K562 (cell line): ENCODE measurements at regions not wholly inside any gene's neighbourhood (a gene's known extent, or its start where the extent isn't known, plus 50 kb on each side); places are given as distances from the start of the nearest gene placed in this dataset.

Experiments
- ATAC-seq: fragments of 200-7000 bp; cut with Tn5 transposase; 3 replicates; pipeline ENCODE4 v1.9.1; 2020; ENCODE audit warnings: moderate library complexity
- BruUV-seq: library from RNA; stranded (reverse); fragments of 400-500 nt; replicated peaks from 2 replicates; lab custom pipeline; 2021; lab: Mats Ljungman, UMichigan
- CTCF ChIA-PET: fragments of 300-600 bp; formaldehyde crosslinking; extraction: SDS; loops from one replicate; lab custom pipeline; 2021; ENCODE audit warnings: low intra/inter-chr PET ratio; lab: Yijun Ruan, JAX
- POLR2A ChIA-PET: fragments of 300-600, 350-650 bp; sonication (Branson Sonifier 250); formaldehyde crosslinking; extraction: SDS; loops from one replicate; lab custom pipeline; 2021; ENCODE audit warnings: antibody characterized with exemption, inconsistent platforms; lab: Yijun Ruan, JAX
- DNase-seq, 4 experiments: peaks; one replicate each; pipeline versions ENCODE4 v3.0.0 to v3.0.0-alpha.2; 2011 to 2018; ENCODE audit warnings: low spot score in 3 of 4, mixed read lengths in 3 of 4; ENCODE audit errors: extremely low read depth in 1 of 4
- FAIRE-seq: peaks from 2 replicates; lab custom pipeline; 2011; peaks lifted over from hg19 to GRCh38; lab: Jason Lieb, UNC
- H2AFZ ChIP-seq: 2 replicates; pipeline ENCODE4 v1.6.0; 2011; ENCODE audit warnings: low read depth, low read length, control low read depth, inconsistent platforms
- H3K27ac ChIP-seq: fragments of 200-600 bp; 3 replicates; pipeline ENCODE4 v1.8.0; 2011; ENCODE audit warnings: low read depth, mild to moderate bottlenecking, control low read depth, inconsistent platforms, low read length, moderate library complexity, mixed read lengths; ENCODE audit errors: extremely low read depth
- H3K27me3 ChIP-seq, 2 experiments: fragments of 300-600 bp in 1 of 2; 2 replicates in 1 of 2; 3 replicates in 1 of 2; pipeline versions ENCODE4 v1.6.0 to v1.8.0; 2011; ENCODE audit warnings: inconsistent platforms in 2 of 2, low read length in 2 of 2, mild to moderate bottlenecking in 1 of 2, mixed read lengths in 1 of 2, moderate library complexity in 1 of 2; ENCODE audit not compliant: control insufficient read depth in 2 of 2, insufficient read depth in 2 of 2
- H3K36me3 ChIP-seq: fragments of 300-600 bp; 3 replicates; pipeline ENCODE4 v1.8.0; 2011; ENCODE audit warnings: mild to moderate bottlenecking, low read length, inconsistent platforms; ENCODE audit not compliant: control insufficient read depth, insufficient read depth
- H3K4me1 ChIP-seq, 2 experiments: fragments of 200-600 bp in 1 of 2; replicated peaks in 1 of 2; 2 replicates in 1 of 2; 3 replicates in 1 of 2; pipeline versions ENCODE4 v1.5.1 to v1.8.0; 2011; ENCODE audit warnings: inconsistent platforms in 2 of 2, low read length in 2 of 2, mild to moderate bottlenecking in 1 of 2, mixed read lengths in 1 of 2, moderate library complexity in 1 of 2; ENCODE audit not compliant: control insufficient read depth in 2 of 2, insufficient read depth in 2 of 2
- H3K4me2 ChIP-seq: 2 replicates; pipeline ENCODE4 v1.6.1; 2011; ENCODE audit warnings: low read length, control low read depth, inconsistent platforms, mixed read lengths; ENCODE audit not compliant: insufficient read depth
- H3K4me3 ChIP-seq: fragments of 200-600 bp; sonication (generic), shearing (Covaris generic); 2 replicates; pipeline ENCODE4 v1.5.1; 2016; ENCODE audit warnings: control low read depth, inconsistent platforms
- H3K79me2 ChIP-seq: fragments of 200-600 bp; 3 replicates; pipeline ENCODE4 v1.8.0; 2011; ENCODE audit warnings: low read length, inconsistent platforms; ENCODE audit not compliant: control insufficient read depth, insufficient read depth
- H3K9ac ChIP-seq, 2 experiments: 2 replicates each; pipeline versions ENCODE4 v1.6.0 to v1.6.1; 2011; ENCODE audit warnings: low read depth in 2 of 2, low read length in 2 of 2, control low read depth in 1 of 2, inconsistent platforms in 1 of 2, mild to moderate bottlenecking in 1 of 2, mixed read lengths in 1 of 2; ENCODE audit not compliant: insufficient read depth in 1 of 2
- H3K9me1 ChIP-seq: one replicate; pipeline ENCODE4 v1.6.0; 2011; ENCODE audit warnings: inconsistent platforms, mild to moderate bottlenecking, low read length, moderate library complexity; ENCODE audit not compliant: control insufficient read depth, insufficient read depth
- H3K9me3 ChIP-seq: replicated peaks from 2 replicates; pipeline ENCODE4 v1.5.1; 2011; ENCODE audit warnings: low read depth, low read length, inconsistent platforms; ENCODE audit not compliant: control insufficient read depth, insufficient read depth
- H4K20me1 ChIP-seq: replicated peaks from 2 replicates; pipeline ENCODE4 v1.6.1; 2011; ENCODE audit warnings: low read length, inconsistent platforms, mixed read lengths; ENCODE audit not compliant: control insufficient read depth, insufficient read depth
- FIP1L1 ChIP-seq: fragments of 200-400 bp; formaldehyde crosslinking; IDR thresholded peaks from 2 replicates; pipeline ENCODE4 v1.6.1; 2018; ENCODE audit warnings: mild to moderate bottlenecking, low read depth, low read length; ENCODE audit not compliant: poor library complexity, severe bottlenecking
- MLLT1 ChIP-seq, 2 experiments: fragments of 450-650 bp; IDR thresholded peaks; 2 replicates each; pipeline ENCODE4 v1.6.1; 2016
- PCBP1 ChIP-seq: fragments of 200-400 bp; formaldehyde crosslinking; IDR thresholded peaks from 2 replicates; pipeline ENCODE4 v1.6.1; 2018; ENCODE audit warnings: mild to moderate bottlenecking, low read depth, low read length; ENCODE audit not compliant: poor library complexity, severe bottlenecking
- PCBP2 ChIP-seq: fragments of 200-400 bp; formaldehyde crosslinking; IDR thresholded peaks from 2 replicates; pipeline ENCODE4 v1.6.1; 2018; ENCODE audit warnings: low read length, low read depth, mild to moderate bottlenecking, moderate library complexity; ENCODE audit not compliant: poor library complexity, severe bottlenecking
- RBM25 ChIP-seq: fragments of 200-400 bp; formaldehyde crosslinking; IDR thresholded peaks from 2 replicates; pipeline ENCODE4 v1.6.1; 2018; ENCODE audit warnings: low read length, low read depth, moderate library complexity; ENCODE audit not compliant: severe bottlenecking
- RUNX1 ChIP-seq: sonication (generic); IDR thresholded peaks from 2 replicates; pipeline ENCODE4 v1.6.1; 2016; ENCODE audit warnings: antibody characterized with exemption, low read depth
- SIN3A ChIP-seq, 2 experiments: fragments of 150-350 bp in 1 of 2; IDR thresholded peaks; 2 replicates each; pipeline ENCODE4 v1.6.1; 2011 to 2016; ENCODE audit warnings: borderline replicate concordance in 2 of 2, low read depth in 2 of 2, low read length in 2 of 2, mild to moderate bottlenecking in 2 of 2, moderate library complexity in 2 of 2; ENCODE audit not compliant: control insufficient read depth in 1 of 2
- ZNF146 ChIP-seq: IDR thresholded peaks from one replicate; pipeline ENCODE4 v1.6.1; 2018; ENCODE audit warnings: missing compliant biosample characterization; ENCODE audit not compliant: unreplicated experiment
- ZNF778 ChIP-seq: fragments of 450-650 bp; formaldehyde crosslinking; IDR thresholded peaks from 2 replicates; pipeline ENCODE4 v1.4.0; 2020; ENCODE audit warnings: mild to moderate bottlenecking, moderate library complexity
- in situ Hi-C: fragments of 300-500 bp; cut with MboI; formaldehyde crosslinking; loops from 4 replicates; pipeline ENCODE4 v1.15.0; 2018; ENCODE audit warnings: inconsistent platforms, mixed read lengths
- intact Hi-C: fragments of 100-400 bp; cut with micrococcal nuclease; formaldehyde crosslinking; loops from 2 replicates; pipeline ENCODE4 v1.14.2; 2022
- TF ChIP-seq, protein P1 (sequence below): fragments of 150-350 bp; conservative IDR thresholded peaks from 2 replicates; pipeline ENCODE4 v1.6.1; 2014; ENCODE audit warnings: low read length
- TF ChIP-seq, protein P2 (sequence below): fragments of 250-450 bp; sonication (Bioruptor Pico); IDR thresholded peaks from 2 replicates; pipeline ENCODE4 v1.5.1; 2021; ENCODE audit warnings: mild to moderate bottlenecking
- TF ChIP-seq, protein P3 (sequence below): fragments of 450-650 bp; conservative IDR thresholded peaks from 2 replicates; pipeline ENCODE4 v1.6.1; 2016; ENCODE audit warnings: missing genetic modification characterization, low read depth, mild to moderate bottlenecking, control low read depth, missing compliant biosample characterization

GRCh38 chr21:24671901-24672300 lies 935.4 kb downstream of the MRPL39 start (continued):
- TF ChIP-seq, protein P1, sequence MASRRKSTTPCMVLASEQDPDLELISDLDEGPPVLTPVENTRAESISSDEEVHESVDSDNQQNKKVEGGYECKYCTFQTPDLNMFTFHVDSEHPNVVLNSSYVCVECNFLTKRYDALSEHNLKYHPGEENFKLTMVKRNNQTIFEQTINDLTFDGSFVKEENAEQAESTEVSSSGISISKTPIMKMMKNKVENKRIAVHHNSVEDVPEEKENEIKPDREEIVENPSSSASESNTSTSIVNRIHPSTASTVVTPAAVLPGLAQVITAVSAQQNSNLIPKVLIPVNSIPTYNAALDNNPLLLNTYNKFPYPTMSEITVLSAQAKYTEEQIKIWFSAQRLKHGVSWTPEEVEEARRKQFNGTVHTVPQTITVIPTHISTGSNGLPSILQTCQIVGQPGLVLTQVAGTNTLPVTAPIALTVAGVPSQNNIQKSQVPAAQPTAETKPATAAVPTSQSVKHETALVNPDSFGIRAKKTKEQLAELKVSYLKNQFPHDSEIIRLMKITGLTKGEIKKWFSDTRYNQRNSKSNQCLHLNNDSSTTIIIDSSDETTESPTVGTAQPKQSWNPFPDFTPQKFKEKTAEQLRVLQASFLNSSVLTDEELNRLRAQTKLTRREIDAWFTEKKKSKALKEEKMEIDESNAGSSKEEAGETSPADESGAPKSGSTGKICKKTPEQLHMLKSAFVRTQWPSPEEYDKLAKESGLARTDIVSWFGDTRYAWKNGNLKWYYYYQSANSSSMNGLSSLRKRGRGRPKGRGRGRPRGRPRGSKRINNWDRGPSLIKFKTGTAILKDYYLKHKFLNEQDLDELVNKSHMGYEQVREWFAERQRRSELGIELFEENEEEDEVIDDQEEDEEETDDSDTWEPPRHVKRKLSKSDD, result no peak
- TF ChIP-seq RBM25 (no peak), SIN3A (IDR thresholded peaks at IDR 0.05; ENCODE audit: borderline replicate concordance in 2 of 2, control insufficient read depth in 1 of 2, low read depth in 2 of 2, low read length in 2 of 2) (no peak), RUNX1 (no peak), PCBP1 (no peak), ZNF146 (CRISPR knock-in tag) (no peak)
- TF ChIP-seq, protein P2, sequence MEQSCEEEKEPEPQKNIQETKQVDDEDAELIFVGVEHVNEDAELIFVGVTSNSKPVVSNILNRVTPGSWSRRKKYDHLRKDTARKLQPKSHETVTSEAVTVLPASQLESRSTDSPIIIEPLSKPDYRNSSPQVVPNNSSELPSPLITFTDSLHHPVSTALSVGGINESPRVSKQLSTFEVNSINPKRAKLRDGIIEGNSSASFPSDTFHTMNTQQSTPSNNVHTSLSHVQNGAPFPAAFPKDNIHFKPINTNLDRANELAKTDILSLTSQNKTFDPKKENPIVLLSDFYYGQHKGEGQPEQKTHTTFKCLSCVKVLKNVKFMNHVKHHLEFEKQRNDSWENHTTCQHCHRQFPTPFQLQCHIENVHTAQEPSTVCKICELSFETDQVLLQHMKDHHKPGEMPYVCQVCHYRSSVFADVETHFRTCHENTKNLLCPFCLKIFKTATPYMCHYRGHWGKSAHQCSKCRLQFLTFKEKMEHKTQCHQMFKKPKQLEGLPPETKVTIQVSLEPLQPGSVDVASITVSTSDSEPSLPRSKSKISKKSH (CRISPR knock-in tag), result no peak

DNA sequence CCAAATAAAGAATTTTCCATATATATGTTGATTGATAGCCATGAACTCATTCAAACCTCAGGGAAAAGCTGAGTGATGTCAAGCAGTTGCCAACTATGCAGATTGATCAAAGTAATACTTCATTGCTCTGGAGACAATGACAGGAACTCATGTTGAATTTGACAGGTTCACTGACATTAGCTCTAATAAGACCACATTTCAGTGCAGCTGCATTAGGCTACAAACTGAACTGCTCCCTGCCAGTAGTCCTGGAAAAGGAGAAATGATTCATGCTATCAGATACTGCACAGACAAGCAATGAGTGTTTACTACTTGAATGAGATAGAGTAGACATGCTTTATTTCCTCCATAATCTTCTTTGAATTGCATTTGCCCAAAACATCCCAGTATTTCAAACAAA lies 948.4 kb downstream of the MRPL39 start:
- FAIRE-seq (no peak), DNase-seq (no peak), ATAC-seq (no peak)
- Histone ChIP-seq H3K27me3 (no peaks in the 10 kb centered on the region), H3K9me1 (no peaks in the 10 kb centered on the region), H3K9ac (no peak overlapping the region), H3K4me3 (no peak overlapping the region), H4K20me1 (no peaks in the 10 kb centered on the region), H3K4me2 (no peak overlapping the region), H3K79me2 (no peaks in the 10 kb centered on the region), H3K36me3 (no peaks in the 10 kb centered on the region), H3K4me1 (no peaks in the 10 kb centered on the region), H3K9me3 (no peaks in the 10 kb centered on the region), H3K27ac (no peak overlapping the region), H2AFZ (no peak overlapping the region)
- ChIA-PET CTCF (no interaction called here), POLR2A (no interaction called here)
- BruUV-seq, result no TSS peak
- in situ Hi-C loops, result no loop called here
- intact Hi-C loops, result no loop called here
- TF ChIP-seq FIP1L1 (no peak), ZNF778 (no peak), MLLT1 (IDR thresholded peaks at IDR 0.05) (no peak), PCBP2 (no peak)
- TF ChIP-seq, protein P3, sequence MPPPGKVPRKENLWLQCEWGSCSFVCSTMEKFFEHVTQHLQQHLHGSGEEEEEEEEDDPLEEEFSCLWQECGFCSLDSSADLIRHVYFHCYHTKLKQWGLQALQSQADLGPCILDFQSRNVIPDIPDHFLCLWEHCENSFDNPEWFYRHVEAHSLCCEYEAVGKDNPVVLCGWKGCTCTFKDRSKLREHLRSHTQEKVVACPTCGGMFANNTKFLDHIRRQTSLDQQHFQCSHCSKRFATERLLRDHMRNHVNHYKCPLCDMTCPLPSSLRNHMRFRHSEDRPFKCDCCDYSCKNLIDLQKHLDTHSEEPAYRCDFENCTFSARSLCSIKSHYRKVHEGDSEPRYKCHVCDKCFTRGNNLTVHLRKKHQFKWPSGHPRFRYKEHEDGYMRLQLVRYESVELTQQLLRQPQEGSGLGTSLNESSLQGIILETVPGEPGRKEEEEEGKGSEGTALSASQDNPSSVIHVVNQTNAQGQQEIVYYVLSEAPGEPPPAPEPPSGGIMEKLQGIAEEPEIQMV (tag), result no peak
- TF ChIP-seq, protein P2 (CRISPR knock-in tag), result no peak
